ENCODE measurements at regions not wholly inside any gene's neighbourhood (a gene's known extent, or its start where the extent isn't known, plus 50 kb on each side); places are given as distances from the start of the nearest gene placed in this dataset.

DNA sequence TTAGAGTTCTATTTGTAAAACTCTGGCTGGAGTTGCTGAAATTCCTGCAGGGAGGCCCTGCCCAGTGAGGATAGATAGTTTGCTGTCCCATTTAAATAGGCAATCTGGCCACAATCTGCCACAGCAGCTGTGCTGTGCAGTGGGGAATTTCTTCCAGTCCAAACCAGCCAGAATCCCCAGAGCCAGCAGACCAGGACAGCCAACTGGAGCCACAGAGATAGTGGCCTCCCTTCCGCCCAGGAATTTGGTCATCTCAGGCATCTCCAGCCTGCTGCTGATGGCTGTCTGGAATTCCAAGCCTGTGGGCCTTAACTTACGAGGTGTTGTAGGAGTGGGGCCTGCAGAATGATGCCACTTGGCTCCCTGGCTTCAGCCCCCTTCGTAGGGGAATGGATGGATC lies 643.4 kb downstream of the DNAJB9 start:
- no peak for TF ChIP-seq MIER3 (CRISPR knock-in tag; IDR thresholded peaks at IDR 0.05; ENCODE audit: borderline replicate concordance)
- TF ChIP-seq, protein P1, sequence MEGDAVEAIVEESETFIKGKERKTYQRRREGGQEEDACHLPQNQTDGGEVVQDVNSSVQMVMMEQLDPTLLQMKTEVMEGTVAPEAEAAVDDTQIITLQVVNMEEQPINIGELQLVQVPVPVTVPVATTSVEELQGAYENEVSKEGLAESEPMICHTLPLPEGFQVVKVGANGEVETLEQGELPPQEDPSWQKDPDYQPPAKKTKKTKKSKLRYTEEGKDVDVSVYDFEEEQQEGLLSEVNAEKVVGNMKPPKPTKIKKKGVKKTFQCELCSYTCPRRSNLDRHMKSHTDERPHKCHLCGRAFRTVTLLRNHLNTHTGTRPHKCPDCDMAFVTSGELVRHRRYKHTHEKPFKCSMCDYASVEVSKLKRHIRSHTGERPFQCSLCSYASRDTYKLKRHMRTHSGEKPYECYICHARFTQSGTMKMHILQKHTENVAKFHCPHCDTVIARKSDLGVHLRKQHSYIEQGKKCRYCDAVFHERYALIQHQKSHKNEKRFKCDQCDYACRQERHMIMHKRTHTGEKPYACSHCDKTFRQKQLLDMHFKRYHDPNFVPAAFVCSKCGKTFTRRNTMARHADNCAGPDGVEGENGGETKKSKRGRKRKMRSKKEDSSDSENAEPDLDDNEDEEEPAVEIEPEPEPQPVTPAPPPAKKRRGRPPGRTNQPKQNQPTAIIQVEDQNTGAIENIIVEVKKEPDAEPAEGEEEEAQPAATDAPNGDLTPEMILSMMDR (CRISPR knock-in tag; IDR thresholded peaks at IDR 0.05) = no peak
- no peak for TF ChIP-seq EZH2 (conservative IDR thresholded peaks at IDR 0.05; ENCODE audit: low read depth, low read length)
- no peak for TF ChIP-seq POLR2AphosphoS5 (IDR thresholded peaks at IDR 0.05; ENCODE audit: low read depth, low read length)
- no peak for TF ChIP-seq ZNF776 (CRISPR knock-in tag; IDR thresholded peaks at IDR 0.05)
- TF ChIP-seq, protein P2, sequence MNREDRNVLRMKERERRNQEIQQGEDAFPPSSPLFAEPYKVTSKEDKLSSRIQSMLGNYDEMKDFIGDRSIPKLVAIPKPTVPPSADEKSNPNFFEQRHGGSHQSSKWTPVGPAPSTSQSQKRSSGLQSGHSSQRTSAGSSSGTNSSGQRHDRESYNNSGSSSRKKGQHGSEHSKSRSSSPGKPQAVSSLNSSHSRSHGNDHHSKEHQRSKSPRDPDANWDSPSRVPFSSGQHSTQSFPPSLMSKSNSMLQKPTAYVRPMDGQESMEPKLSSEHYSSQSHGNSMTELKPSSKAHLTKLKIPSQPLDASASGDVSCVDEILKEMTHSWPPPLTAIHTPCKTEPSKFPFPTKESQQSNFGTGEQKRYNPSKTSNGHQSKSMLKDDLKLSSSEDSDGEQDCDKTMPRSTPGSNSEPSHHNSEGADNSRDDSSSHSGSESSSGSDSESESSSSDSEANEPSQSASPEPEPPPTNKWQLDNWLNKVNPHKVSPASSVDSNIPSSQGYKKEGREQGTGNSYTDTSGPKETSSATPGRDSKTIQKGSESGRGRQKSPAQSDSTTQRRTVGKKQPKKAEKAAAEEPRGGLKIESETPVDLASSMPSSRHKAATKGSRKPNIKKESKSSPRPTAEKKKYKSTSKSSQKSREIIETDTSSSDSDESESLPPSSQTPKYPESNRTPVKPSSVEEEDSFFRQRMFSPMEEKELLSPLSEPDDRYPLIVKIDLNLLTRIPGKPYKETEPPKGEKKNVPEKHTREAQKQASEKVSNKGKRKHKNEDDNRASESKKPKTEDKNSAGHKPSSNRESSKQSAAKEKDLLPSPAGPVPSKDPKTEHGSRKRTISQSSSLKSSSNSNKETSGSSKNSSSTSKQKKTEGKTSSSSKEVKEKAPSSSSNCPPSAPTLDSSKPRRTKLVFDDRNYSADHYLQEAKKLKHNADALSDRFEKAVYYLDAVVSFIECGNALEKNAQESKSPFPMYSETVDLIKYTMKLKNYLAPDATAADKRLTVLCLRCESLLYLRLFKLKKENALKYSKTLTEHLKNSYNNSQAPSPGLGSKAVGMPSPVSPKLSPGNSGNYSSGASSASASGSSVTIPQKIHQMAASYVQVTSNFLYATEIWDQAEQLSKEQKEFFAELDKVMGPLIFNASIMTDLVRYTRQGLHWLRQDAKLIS (CRISPR knock-in tag; IDR thresholded peaks at IDR 0.05) = no peak
- TF ChIP-seq SUZ12 (IDR thresholded peaks at IDR 0.05; ENCODE audit: low read depth, low read length) = no peak
- no peak for TF ChIP-seq ZBTB38 (CRISPR knock-in tag; IDR thresholded peaks at IDR 0.05)
- TF ChIP-seq ZNF598 (CRISPR knock-in tag; IDR thresholded peaks at IDR 0.05; ENCODE audit: borderline replicate concordance) = no peak
- TF ChIP-seq ATRX (CRISPR knock-in tag; IDR thresholded peaks at IDR 0.05; ENCODE audit: borderline replicate concordance) = no peak
- TF ChIP-seq, protein P3, sequence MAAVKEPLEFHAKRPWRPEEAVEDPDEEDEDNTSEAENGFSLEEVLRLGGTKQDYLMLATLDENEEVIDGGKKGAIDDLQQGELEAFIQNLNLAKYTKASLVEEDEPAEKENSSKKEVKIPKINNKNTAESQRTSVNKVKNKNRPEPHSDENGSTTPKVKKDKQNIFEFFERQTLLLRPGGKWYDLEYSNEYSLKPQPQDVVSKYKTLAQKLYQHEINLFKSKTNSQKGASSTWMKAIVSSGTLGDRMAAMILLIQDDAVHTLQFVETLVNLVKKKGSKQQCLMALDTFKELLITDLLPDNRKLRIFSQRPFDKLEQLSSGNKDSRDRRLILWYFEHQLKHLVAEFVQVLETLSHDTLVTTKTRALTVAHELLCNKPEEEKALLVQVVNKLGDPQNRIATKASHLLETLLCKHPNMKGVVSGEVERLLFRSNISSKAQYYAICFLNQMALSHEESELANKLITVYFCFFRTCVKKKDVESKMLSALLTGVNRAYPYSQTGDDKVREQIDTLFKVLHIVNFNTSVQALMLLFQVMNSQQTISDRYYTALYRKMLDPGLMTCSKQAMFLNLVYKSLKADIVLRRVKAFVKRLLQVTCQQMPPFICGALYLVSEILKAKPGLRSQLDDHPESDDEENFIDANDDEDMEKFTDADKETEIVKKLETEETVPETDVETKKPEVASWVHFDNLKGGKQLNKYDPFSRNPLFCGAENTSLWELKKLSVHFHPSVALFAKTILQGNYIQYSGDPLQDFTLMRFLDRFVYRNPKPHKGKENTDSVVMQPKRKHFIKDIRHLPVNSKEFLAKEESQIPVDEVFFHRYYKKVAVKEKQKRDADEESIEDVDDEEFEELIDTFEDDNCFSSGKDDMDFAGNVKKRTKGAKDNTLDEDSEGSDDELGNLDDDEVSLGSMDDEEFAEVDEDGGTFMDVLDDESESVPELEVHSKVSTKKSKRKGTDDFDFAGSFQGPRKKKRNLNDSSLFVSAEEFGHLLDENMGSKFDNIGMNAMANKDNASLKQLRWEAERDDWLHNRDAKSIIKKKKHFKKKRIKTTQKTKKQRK (IDR thresholded peaks at IDR 0.05; ENCODE audit: low read length) = no peak
- TF ChIP-seq BRCA1 (CRISPR knock-in tag; IDR thresholded peaks at IDR 0.05) = no peak
- TF ChIP-seq, protein P4, sequence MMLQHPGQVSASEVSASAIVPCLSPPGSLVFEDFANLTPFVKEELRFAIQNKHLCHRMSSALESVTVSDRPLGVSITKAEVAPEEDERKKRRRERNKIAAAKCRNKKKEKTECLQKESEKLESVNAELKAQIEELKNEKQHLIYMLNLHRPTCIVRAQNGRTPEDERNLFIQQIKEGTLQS (CRISPR knock-in tag; IDR thresholded peaks at IDR 0.05) = no peak
